Keratinocyte (primary cell): ENCODE measurements at regions not wholly inside any gene's neighbourhood (a gene's known extent, or its start where the extent isn't known, plus 50 kb on each side); places are given as distances from the start of the nearest gene placed in this dataset.

Experiments used
- DNase-seq: peaks from one replicate; pipeline ENCODE4 v3.0.0-alpha.2; 2011; ENCODE audit warnings: low read depth, missing footprints, low spot score
- FAIRE-seq: peaks from 2 replicates; lab custom pipeline; 2011; peaks lifted over from hg19 to GRCh38; lab: Jason Lieb, UNC
- H2AFZ ChIP-seq: 2 replicates; pipeline ENCODE4 v1.6.0; 2012; ENCODE audit warnings: low read length, control low read depth, inconsistent platforms; ENCODE audit not compliant: control insufficient read depth
- H3K27ac ChIP-seq: 2 replicates; pipeline ENCODE4 v1.5.1; 2011; ENCODE audit warnings: low read length; ENCODE audit not compliant: control insufficient read depth, insufficient read depth
- H3K27me3 ChIP-seq: 3 replicates; pipeline ENCODE4 v1.6.0; 2011; ENCODE audit warnings: low read length; ENCODE audit not compliant: control insufficient read depth, insufficient read depth; ENCODE audit errors: extremely low read depth
- H3K36me3 ChIP-seq, 2 experiments: 2 replicates in 1 of 2; 3 replicates in 1 of 2; pipeline ENCODE4 v1.5.1; 2011; ENCODE audit warnings: low read length in 2 of 2, mild to moderate bottlenecking in 1 of 2; ENCODE audit not compliant: control insufficient read depth in 2 of 2, insufficient read depth in 2 of 2; ENCODE audit errors: extremely low read depth in 1 of 2
- H3K4me1 ChIP-seq: 3 replicates; pipeline ENCODE4 v1.5.1; 2011; ENCODE audit warnings: low read length; ENCODE audit not compliant: control insufficient read depth, insufficient read depth; ENCODE audit errors: extremely low read depth
- H3K4me2 ChIP-seq: 3 replicates; pipeline ENCODE4 v1.6.0; 2011; ENCODE audit warnings: low read depth, low read length; ENCODE audit not compliant: control insufficient read depth, insufficient read depth; ENCODE audit errors: extremely low read depth
- H3K4me3 ChIP-seq, 3 experiments: fragments of 200-600 bp in 1 of 3; sonication (generic) in 1 of 3; 2 replicates in 2 of 3; 3 replicates in 1 of 3; pipeline ENCODE4 v1.5.1; 2011 to 2016; ENCODE audit warnings: low read length in 3 of 3, mild to moderate bottlenecking in 3 of 3, control low read depth in 2 of 3, inconsistent platforms in 1 of 3, low read depth in 1 of 3, mixed read lengths in 1 of 3, mixed run types in 1 of 3, moderate library complexity in 1 of 3; ENCODE audit not compliant: control insufficient read depth in 2 of 3, insufficient read depth in 2 of 3; ENCODE audit errors: extremely low read depth in 1 of 3
- H3K79me2 ChIP-seq: 2 replicates; pipeline ENCODE4 v1.6.0; 2012; ENCODE audit warnings: low read length; ENCODE audit not compliant: control insufficient read depth, insufficient read depth
- H3K9ac ChIP-seq: 3 replicates; pipeline ENCODE4 v1.6.0; 2011; ENCODE audit warnings: low read length; ENCODE audit not compliant: control insufficient read depth, insufficient read depth; ENCODE audit errors: extremely low read depth
- H3K9me1 ChIP-seq: 3 replicates; pipeline ENCODE4 v1.6.0; 2011; ENCODE audit warnings: low read length; ENCODE audit not compliant: control insufficient read depth, insufficient read depth; ENCODE audit errors: extremely low read depth
- H3K9me3 ChIP-seq: 2 replicates; pipeline ENCODE4 v1.5.1; 2012; ENCODE audit warnings: low read depth, low read length; ENCODE audit not compliant: control insufficient read depth
- H4K20me1 ChIP-seq: 3 replicates; pipeline ENCODE4 v1.6.0; 2011; ENCODE audit warnings: low read length; ENCODE audit not compliant: control insufficient read depth, insufficient read depth; ENCODE audit errors: extremely low read depth
- CTCF ChIP-seq, 3 experiments: IDR thresholded peaks in 1 of 3; conservative IDR thresholded peaks in 1 of 3; optimal IDR thresholded peaks in 1 of 3; 2 replicates in 2 of 3; 3 replicates in 1 of 3; pipeline versions ENCODE3 to v1.5.1; 2011; ENCODE audit warnings: low read length in 3 of 3, mild to moderate bottlenecking in 3 of 3, moderate library complexity in 2 of 3, control low read depth in 1 of 3, inconsistent platforms in 1 of 3; ENCODE audit not compliant: insufficient read depth in 2 of 3; ENCODE audit errors: extremely low read depth in 1 of 3
- EZH2 ChIP-seq: IDR thresholded peaks from one replicate; pipeline ENCODE4 v1.6.1; 2012; ENCODE audit warnings: inconsistent platforms, mild to moderate bottlenecking, low read length, moderate library complexity
- dilution Hi-C: fragments of 300-500 bp; cut with MboI; formaldehyde crosslinking; loops from one replicate; pipeline ENCODE4 v1.7.0; 2020; ENCODE audit warnings: low sequenced_read_pairs; ENCODE audit not compliant: extremely low pct_ligation_motif_present

DNA sequence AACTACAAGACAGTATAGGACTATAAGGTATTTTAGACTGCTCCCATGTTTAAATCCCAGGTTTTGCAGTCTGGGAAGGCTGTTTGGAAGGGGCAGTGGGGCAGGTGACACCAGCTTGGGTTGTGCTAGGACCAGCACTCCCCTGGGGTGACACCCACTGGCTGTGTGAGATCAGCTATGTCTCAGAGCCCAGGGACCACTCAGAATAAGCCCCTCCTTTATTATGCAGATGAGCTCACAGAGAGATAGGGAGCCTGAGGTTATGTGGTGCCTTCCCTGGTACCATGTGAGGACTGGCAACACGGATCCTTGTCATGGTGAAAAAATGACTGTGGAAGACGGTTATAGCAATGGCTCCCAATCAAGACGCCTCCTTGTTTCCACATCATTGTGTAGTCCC, 71.0 kb downstream of the NENF start:
- no peaks in the 10 kb centered on the region for H3K27me3 ChIP-seq
- FAIRE-seq (no peak), DNase-seq (no peak)
- H4K20me1 ChIP-seq = no peaks in the 10 kb centered on the region
- dilution Hi-C loops = no loop called here
- H3K9me3 ChIP-seq = no peaks in the 10 kb centered on the region
- no peaks in the 10 kb centered on the region for H3K79me2 ChIP-seq
- TF ChIP-seq EZH2 (no peak), CTCF (optimal IDR thresholded peaks at IDR 0.05 in 1 of 3, IDR thresholded peaks at IDR 0.05 in 1 of 3, conservative IDR thresholded peaks at IDR 0.05 in 1 of 3; ENCODE audit: extremely low read depth in 1 of 3, insufficient read depth in 2 of 3, low read length in 3 of 3) (no peak)
- no peak overlapping the region for H3K4me3 ChIP-seq
- H3K9ac ChIP-seq = no peak overlapping the region
- H3K4me2 ChIP-seq = no peak overlapping the region
- no peaks in the 10 kb centered on the region for H3K9me1 ChIP-seq
- no peak overlapping the region for H2AFZ ChIP-seq
- peaks cover 7% of the 10 kb centered on the region for H3K4me1 ChIP-seq
- no peak overlapping the region for H3K27ac ChIP-seq
- no peaks in the 10 kb centered on the region for H3K36me3 ChIP-seq

DNA sequence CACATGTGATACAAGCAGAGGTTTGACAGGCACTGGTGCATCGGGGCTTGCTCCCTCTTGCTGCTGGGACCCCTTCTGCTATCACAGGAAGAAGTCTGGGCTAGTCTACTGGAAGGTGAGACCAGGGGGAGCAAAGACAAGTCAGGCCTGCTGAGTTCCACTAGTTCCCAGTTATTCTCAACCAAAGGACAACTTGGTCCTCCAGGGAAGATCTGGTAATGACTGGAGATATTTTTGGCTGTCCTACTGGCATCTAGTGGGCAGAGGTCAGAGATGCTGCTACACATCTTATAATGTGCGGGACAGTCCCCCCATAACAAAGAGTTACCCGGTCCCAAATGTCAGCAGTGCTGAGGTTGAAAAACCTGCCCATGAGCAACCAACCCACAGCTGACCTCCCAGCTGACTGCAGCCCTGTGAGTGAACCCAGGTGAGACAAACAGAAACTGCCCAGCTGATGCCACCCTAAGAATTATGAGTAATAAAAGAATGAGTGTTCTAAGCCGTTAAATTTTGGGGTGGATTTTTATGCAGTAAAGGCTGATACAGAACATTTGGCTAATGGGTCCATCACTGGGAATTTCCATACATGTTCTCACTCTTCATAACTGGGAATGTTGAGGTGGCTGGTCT, 71.6 kb downstream of the NENF start:
- TF ChIP-seq CTCF (optimal IDR thresholded peaks at IDR 0.05 in 1 of 3, IDR thresholded peaks at IDR 0.05 in 1 of 3, conservative IDR thresholded peaks at IDR 0.05 in 1 of 3; ENCODE audit: extremely low read depth in 1 of 3, insufficient read depth in 2 of 3, low read length in 3 of 3) = no peak
- no peak for TF ChIP-seq EZH2
- Histone ChIP-seq H3K79me2 (no peaks in the 10 kb centered on the region), H3K36me3 (no peaks in the 10 kb centered on the region), H3K9ac (no peak overlapping the region), H3K9me1 (no peaks in the 10 kb centered on the region), H3K9me3 (no peaks in the 10 kb centered on the region), H3K27ac (no peak overlapping the region), H4K20me1 (no peaks in the 10 kb centered on the region), H2AFZ (no peak overlapping the region), H3K4me3 (no peak overlapping the region), H3K4me2 (no peak overlapping the region), H3K27me3 (no peaks in the 10 kb centered on the region), H3K4me1 (peaks cover 7% of the 10 kb centered on the region)
- FAIRE-seq (no peak), DNase-seq (no peak)
- dilution Hi-C loops = no loop called here
